CD4-positive, CD25-positive, alpha-beta regulatory T cell (primary cell): ENCODE measurements at regions not wholly inside any gene's neighbourhood (a gene's known extent, or its start where the extent isn't known, plus 50 kb on each side); places are given as distances from the start of the nearest gene placed in this dataset.
"Not testable (repeated sequence)": the region's sequence is repeated elsewhere in the genome, so short reads cannot be mapped to it uniquely, and the experiment has no call there.

Experiments used
- ATAC-seq, 2 donors: fragments of 150-1000 bp; cut with Tn5 transposase; one replicate each; pipeline ENCODE4 v1.10.0; 2021; ENCODE audit warnings: low read depth in 2 of 2, moderate number of reproducible peaks in 2 of 2, moderate library complexity in 1 of 2
- DNase-seq, 3 donors: peaks; one replicate each; pipeline versions ENCODE4 v3.0.0 to v3.0.0-alpha.2; 2012 to 2022; ENCODE audit warnings: mixed read lengths in 1 of 3
- H3K27ac ChIP-seq: one replicate; pipeline ENCODE4 v1.7.0; 2013; ENCODE audit warnings: mild to moderate bottlenecking, low read length; ENCODE audit not compliant: insufficient read depth, poor library complexity, severe bottlenecking
- H3K27me3 ChIP-seq: one replicate; pipeline ENCODE4 v1.7.0; 2013; ENCODE audit warnings: low read length; ENCODE audit not compliant: control insufficient read depth, insufficient read depth
- H3K36me3 ChIP-seq: one replicate; pipeline ENCODE4 v1.7.0; 2013; ENCODE audit warnings: mild to moderate bottlenecking, low read length, moderate library complexity; ENCODE audit not compliant: control insufficient read depth, insufficient read depth
- H3K4me1 ChIP-seq: 2 replicates; pipeline ENCODE4 v1.7.0; 2013; ENCODE audit warnings: mild to moderate bottlenecking, low read length; ENCODE audit not compliant: insufficient read depth, control insufficient read depth, poor library complexity, severe bottlenecking
- H3K4me3 ChIP-seq: one replicate; pipeline ENCODE4 v1.7.0; 2013; ENCODE audit warnings: low read depth, mild to moderate bottlenecking, low read length, moderate library complexity
- H3K9me3 ChIP-seq, 2 experiments: 1 replicate in 1 of 2; 2 replicates in 1 of 2; pipeline ENCODE4 v1.7.0; 2013; ENCODE audit warnings: low read length in 2 of 2, mild to moderate bottlenecking in 1 of 2, moderate library complexity in 1 of 2; ENCODE audit not compliant: control insufficient read depth in 2 of 2
- H3K27ac Mint-ChIP-seq, 3 donors: one replicate each; pipeline ENCODE4 v1.8.0; 2020 to 2022; ENCODE audit warnings: mild to moderate bottlenecking in 3 of 3, mixed read lengths in 3 of 3, moderate library complexity in 2 of 3
- H3K27me3 Mint-ChIP-seq: one replicate; pipeline ENCODE4 v1.8.0; 2022; ENCODE audit warnings: mild to moderate bottlenecking, mixed read lengths
- H3K36me3 Mint-ChIP-seq: one replicate; pipeline ENCODE4 v1.8.0; 2020; ENCODE audit warnings: mixed read lengths
- H3K4me1 Mint-ChIP-seq, 4 donors: one replicate each; pipeline ENCODE4 v1.8.0; 2020 to 2022; ENCODE audit warnings: mixed read lengths in 4 of 4, mild to moderate bottlenecking in 1 of 4
- H3K4me3 Mint-ChIP-seq, 4 donors: one replicate each; pipeline ENCODE4 v1.8.0; 2020 to 2022; ENCODE audit warnings: mild to moderate bottlenecking in 4 of 4, mixed read lengths in 4 of 4, moderate library complexity in 3 of 4
- H3K9me3 Mint-ChIP-seq, 7 donors: one replicate each; pipeline ENCODE4 v1.8.0; 2020 to 2022; ENCODE audit warnings: mixed read lengths in 7 of 7, mild to moderate bottlenecking in 3 of 7, moderate library complexity in 2 of 7

DNA sequence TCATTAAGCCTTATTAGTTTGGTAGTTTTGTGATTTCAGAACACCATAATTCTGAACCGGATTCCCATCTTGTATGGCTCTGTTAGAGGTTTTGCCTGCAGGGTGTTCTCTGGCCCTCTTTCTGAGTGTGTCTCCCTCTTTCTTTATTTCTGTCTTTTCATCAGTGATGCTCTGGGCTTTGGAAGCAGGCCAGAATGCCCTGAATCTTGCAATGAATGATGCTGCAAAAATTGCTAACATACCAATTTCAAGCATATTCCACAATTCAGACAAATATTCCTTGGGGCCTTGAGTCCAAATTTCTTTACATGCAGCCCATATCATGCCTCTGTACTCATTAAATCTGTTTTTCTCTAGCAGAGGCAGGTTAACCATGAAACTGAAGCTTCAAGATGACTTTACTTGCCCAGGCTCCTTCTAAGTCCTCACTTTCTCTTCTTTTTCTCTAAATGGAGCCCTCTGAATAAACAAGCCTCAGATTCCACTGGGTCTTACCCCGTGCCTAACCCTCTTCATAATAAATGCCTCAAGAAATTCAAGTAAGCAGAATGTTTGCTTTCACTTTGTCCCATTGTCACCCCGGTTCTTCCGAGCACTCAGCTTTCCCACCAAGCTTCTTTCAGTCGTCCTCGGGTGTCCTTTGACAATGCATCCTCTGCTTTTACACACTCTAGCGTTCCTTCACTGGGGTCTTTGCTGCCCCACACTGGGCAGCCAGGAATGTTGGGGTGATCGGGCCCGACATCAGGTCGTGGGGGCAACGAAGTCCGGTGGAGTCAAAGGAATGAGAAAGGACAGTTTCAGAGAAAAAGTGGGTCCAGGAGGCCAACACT is 78.8 kb upstream of the SLC38A4 start:
- Mint-ChIP-seq H3K9me3 (peaks cover 0 to 6% (median under 1%) of the 10 kb centered on the region in 7 donors), H3K27me3 (peaks cover 35% of the 10 kb centered on the region), H3K4me3 (no peak overlapping the region), H3K36me3 (no peaks in the 10 kb centered on the region), H3K27ac (no peak overlapping the region), H3K4me1 (no peaks in the 10 kb centered on the region)
- no peaks in the 10 kb centered on the region for H3K4me1 ChIP-seq
- H3K9me3 ChIP-seq, result no peaks in the 10 kb centered on the region
- H3K27me3 ChIP-seq, result peaks cover 5% of the 10 kb centered on the region
- H3K4me3 ChIP-seq, result no peak overlapping the region
- H3K36me3 ChIP-seq, result no peaks in the 10 kb centered on the region
- no peak overlapping the region for H3K27ac ChIP-seq
- no peak for DNase-seq
- ATAC-seq, result no peak

- DNase-seq, H3K4me3 ChIP-seq, ATAC-seq, H3K27me3 ChIP-seq, H3K27ac ChIP-seq, H3K9me3 ChIP-seq, H3K4me1 Mint-ChIP-seq, H3K36me3 ChIP-seq, H3K4me3 Mint-ChIP-seq, H3K36me3 Mint-ChIP-seq, H3K4me1 ChIP-seq, H3K9me3 Mint-ChIP-seq, H3K27ac Mint-ChIP-seq: not testable (repeated sequence)
- H3K27me3 Mint-ChIP-seq, result peaks cover 39% of the 10 kb centered on the region
Measured at GRCh38 chr12:46905239-46905627, 79.4 kb upstream of the SLC38A4 start.

DNA sequence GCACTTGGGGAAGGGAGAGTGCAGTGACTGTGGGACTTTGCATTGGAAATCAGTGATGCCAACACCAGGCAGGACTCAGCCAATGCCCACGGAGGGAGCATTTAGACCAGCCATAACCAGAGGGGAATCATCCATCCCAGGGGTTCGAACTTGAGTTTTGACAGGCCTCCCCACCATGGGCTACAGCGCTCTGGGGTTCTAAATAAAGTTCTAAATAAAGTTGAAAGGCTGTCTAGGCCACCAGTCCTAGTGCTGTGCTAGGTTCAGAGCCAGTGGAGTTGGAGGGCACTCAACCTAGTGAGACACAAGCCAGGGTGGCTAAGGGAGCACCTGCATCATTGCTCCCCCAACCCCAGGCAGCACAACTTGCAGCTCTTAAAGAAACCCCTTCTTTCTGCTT is 82.0 kb upstream of the SLC38A4 start:
- Histone ChIP-seq H3K9me3 (no peaks in the 10 kb centered on the region), H3K27me3 (peaks cover 5% of the 10 kb centered on the region), H3K4me3 (no peak overlapping the region), H3K36me3 (no peaks in the 10 kb centered on the region), H3K27ac (no peak overlapping the region), H3K4me1 (no peaks in the 10 kb centered on the region)
- ATAC-seq (no peak), DNase-seq (no peak)
- Mint-ChIP-seq H3K36me3 (no peaks in the 10 kb centered on the region), H3K27ac (no peak overlapping the region), H3K4me1 (no peaks in the 10 kb centered on the region), H3K4me3 (no peak overlapping the region), H3K27me3 (peaks cover 37% of the 10 kb centered on the region), H3K9me3 (peaks cover 0 to 14% (median 7%) of the 10 kb centered on the region in 7 donors)

- no peak overlapping the region for H3K27ac ChIP-seq
- ATAC-seq (no peak), DNase-seq (no peak)
- no peak overlapping the region for H3K4me3 ChIP-seq
- no peaks in the 10 kb centered on the region for H3K9me3 ChIP-seq
- Mint-ChIP-seq H3K4me3 (no peak overlapping the region), H3K27me3 (peaks cover 37% of the 10 kb centered on the region), H3K9me3 (peaks cover 0 to 14% (median 7%) of the 10 kb centered on the region in 7 donors), H3K4me1 (no peaks in the 10 kb centered on the region), H3K36me3 (no peaks in the 10 kb centered on the region), H3K27ac (no peak overlapping the region)
- H3K36me3 ChIP-seq, result no peaks in the 10 kb centered on the region
- no peaks in the 10 kb centered on the region for H3K4me1 ChIP-seq
- H3K27me3 ChIP-seq, result peaks cover 5% of the 10 kb centered on the region
Measured at GRCh38 chr12:46908236-46908935, 82.6 kb upstream of the SLC38A4 start.

DNA sequence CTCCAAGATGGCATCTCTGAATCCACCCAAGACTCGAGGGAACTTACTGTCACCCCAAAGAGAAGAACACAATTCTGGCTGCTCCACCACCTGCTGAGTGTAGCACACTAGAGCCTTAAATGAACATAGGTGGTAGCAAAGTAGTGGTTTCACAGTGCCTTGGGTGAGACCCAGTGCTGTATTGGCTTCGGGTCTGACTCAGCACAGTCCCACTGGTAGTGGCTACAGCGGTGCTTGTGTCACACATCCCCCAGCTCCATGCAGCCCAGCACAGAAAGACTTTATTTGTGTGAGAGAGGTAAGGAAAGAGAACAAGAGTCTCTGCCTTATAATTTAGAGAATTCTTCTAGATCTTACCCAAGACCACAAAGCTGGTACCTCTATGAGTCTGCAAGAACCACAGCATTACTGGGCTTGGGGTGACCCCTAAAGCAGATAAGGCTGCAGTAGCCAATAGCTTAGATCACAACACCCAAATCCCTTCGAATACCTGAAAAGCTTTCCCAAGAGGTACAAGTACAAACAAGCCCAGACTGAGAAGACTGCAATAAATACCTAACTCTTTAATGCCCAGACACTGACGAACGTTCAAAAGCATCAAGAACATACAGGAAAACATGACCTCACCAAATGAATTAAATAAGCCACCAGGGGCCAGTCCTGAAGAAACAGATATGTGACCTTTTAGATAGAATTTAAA is 83.3 kb upstream of the SLC38A4 start:
- DNase-seq, result no peak
- Histone ChIP-seq H3K4me1 (no peaks in the 10 kb centered on the region), H3K27ac (no peak overlapping the region), H3K9me3 (no peaks in the 10 kb centered on the region), H3K4me3 (no peak overlapping the region), H3K27me3 (peaks cover 3% of the 10 kb centered on the region), H3K36me3 (no peaks in the 10 kb centered on the region)
- H3K4me1 Mint-ChIP-seq, result no peaks in the 10 kb centered on the region
- no peaks in the 10 kb centered on the region for H3K36me3 Mint-ChIP-seq
- no peak overlapping the region for H3K27ac Mint-ChIP-seq
- H3K27me3 Mint-ChIP-seq, result peaks cover 37% of the 10 kb centered on the region
- H3K4me3 Mint-ChIP-seq, result no peak overlapping the region
- H3K9me3 Mint-ChIP-seq, result peaks cover 0 to 14% (median 7%) of the 10 kb centered on the region in 7 donors
- ATAC-seq, result no peak

GRCh38 chr12:46910830-46911229 is 85.0 kb upstream of the SLC38A4 start:
- Histone ChIP-seq H3K36me3 (no peaks in the 10 kb centered on the region), H3K27ac (no peak overlapping the region), H3K27me3 (peaks cover 3% of the 10 kb centered on the region), H3K9me3 (no peaks in the 10 kb centered on the region), H3K4me3 (no peak overlapping the region), H3K4me1 (no peaks in the 10 kb centered on the region)
- peaks cover 0 to 14% (median 7%) of the 10 kb centered on the region in 7 donors for H3K9me3 Mint-ChIP-seq
- H3K4me3 Mint-ChIP-seq, result no peak overlapping the region
- DNase-seq, result no peak
- no peaks in the 10 kb centered on the region for H3K4me1 Mint-ChIP-seq
- no peak overlapping the region for H3K27ac Mint-ChIP-seq
- peaks cover 29% of the 10 kb centered on the region for H3K27me3 Mint-ChIP-seq
- no peak for ATAC-seq
- no peaks in the 10 kb centered on the region for H3K36me3 Mint-ChIP-seq

- no peaks in the 10 kb centered on the region for H3K27me3 ChIP-seq
- Mint-ChIP-seq H3K9me3 (peaks cover 0 to 14% (median 5%) of the 10 kb centered on the region in 7 donors), H3K27me3 (peaks cover 25% of the 10 kb centered on the region), H3K27ac (no peak overlapping the region), H3K36me3 (no peaks in the 10 kb centered on the region), H3K4me3 (no peak overlapping the region), H3K4me1 (no peaks in the 10 kb centered on the region)
- no peak overlapping the region for H3K27ac ChIP-seq
- H3K4me3 ChIP-seq, result no peak overlapping the region
- H3K4me1 ChIP-seq, result no peaks in the 10 kb centered on the region
- H3K36me3 ChIP-seq, result no peaks in the 10 kb centered on the region
- no peaks in the 10 kb centered on the region for H3K9me3 ChIP-seq
- DNase-seq (no peak), ATAC-seq (no peak)
Measured at GRCh38 chr12:46914336-46914735, 88.5 kb upstream of the SLC38A4 start.
